Endodermal cell (in vitro differentiated cells): ENCODE measurements at regions not wholly inside any gene's neighbourhood (a gene's known extent, or its start where the extent isn't known, plus 50 kb on each side); places are given as distances from the start of the nearest gene placed in this dataset.

Experiments used
- DNase-seq: peaks from one replicate; pipeline ENCODE4 v3.0.0-alpha.2; 2017
- H3K27ac ChIP-seq: 2 replicates; pipeline ENCODE4 v1.5.1; 2013; ENCODE audit warnings: mild to moderate bottlenecking, low read depth, low read length, moderate library complexity
- H3K27me3 ChIP-seq: 2 replicates; pipeline ENCODE4 v1.6.1; 2013; ENCODE audit warnings: mild to moderate bottlenecking, low read length, moderate library complexity; ENCODE audit not compliant: insufficient read depth, control insufficient read depth, poor library complexity, severe bottlenecking
- H3K36me3 ChIP-seq: 2 replicates; pipeline ENCODE4 v1.7.0; 2013; ENCODE audit warnings: mild to moderate bottlenecking, low read length, moderate library complexity; ENCODE audit not compliant: control insufficient read depth, insufficient read depth
- H3K4me1 ChIP-seq: one replicate; pipeline ENCODE4 v1.7.0; 2013; ENCODE audit warnings: low read length; ENCODE audit not compliant: control insufficient read depth, insufficient read depth
- H3K4me3 ChIP-seq: 2 replicates; pipeline ENCODE4 v1.5.1; 2013; ENCODE audit warnings: mild to moderate bottlenecking, low read length, moderate library complexity
- H3K9ac ChIP-seq: 2 replicates; pipeline ENCODE4 v1.6.1; 2013; ENCODE audit warnings: mild to moderate bottlenecking, low read length, moderate library complexity; ENCODE audit not compliant: poor library complexity, severe bottlenecking; ENCODE audit errors: extremely low read depth
- H3K9me3 ChIP-seq: 2 replicates; pipeline ENCODE4 v1.6.1; 2013; ENCODE audit warnings: mild to moderate bottlenecking, low read length, moderate library complexity; ENCODE audit not compliant: control insufficient read depth
- H3K27ac Mint-ChIP-seq: 2 replicates; pipeline ENCODE4 v1.8.0; 2020; ENCODE audit warnings: mixed read lengths
- H3K27me3 Mint-ChIP-seq: 2 replicates; pipeline ENCODE4 v1.8.0; 2021; ENCODE audit warnings: mild to moderate bottlenecking, mixed read lengths; ENCODE audit not compliant: insufficient read depth
- H3K36me3 Mint-ChIP-seq: 2 replicates; pipeline ENCODE4 v1.8.0; 2020; ENCODE audit warnings: low read depth, mixed read lengths
- H3K4me1 Mint-ChIP-seq: 2 replicates; pipeline ENCODE4 v1.8.0; 2020; ENCODE audit warnings: mixed read lengths
- H3K4me3 Mint-ChIP-seq: 2 replicates; pipeline ENCODE4 v1.8.0; 2020; ENCODE audit warnings: mild to moderate bottlenecking, moderate library complexity, mixed read lengths
- H3K9me3 Mint-ChIP-seq: 2 replicates; pipeline ENCODE4 v1.8.0; 2020; ENCODE audit warnings: mild to moderate bottlenecking, mixed read lengths
- WGBS, 2 experiments: methylation state at CpG; one replicate each; pipeline versions ENCODE4 v1.1.5 to v1.1.7; 2013; ENCODE audit warnings: missing lambda C conversion rate in 2 of 2, mixed read lengths in 1 of 2; ENCODE audit not compliant: insufficient coverage in 1 of 2, insufficient read length in 1 of 2; 5-methylcytosine and 5-hydroxymethylcytosine counted together
- TF ChIP-seq, protein P1 (sequence below): fragments of 200-600 bp; sonication (generic); conservative IDR thresholded peaks from 2 replicates; pipeline ENCODE4 v1.5.0; 2021; ENCODE audit warnings: antibody characterized with exemption, mild to moderate bottlenecking

DNA sequence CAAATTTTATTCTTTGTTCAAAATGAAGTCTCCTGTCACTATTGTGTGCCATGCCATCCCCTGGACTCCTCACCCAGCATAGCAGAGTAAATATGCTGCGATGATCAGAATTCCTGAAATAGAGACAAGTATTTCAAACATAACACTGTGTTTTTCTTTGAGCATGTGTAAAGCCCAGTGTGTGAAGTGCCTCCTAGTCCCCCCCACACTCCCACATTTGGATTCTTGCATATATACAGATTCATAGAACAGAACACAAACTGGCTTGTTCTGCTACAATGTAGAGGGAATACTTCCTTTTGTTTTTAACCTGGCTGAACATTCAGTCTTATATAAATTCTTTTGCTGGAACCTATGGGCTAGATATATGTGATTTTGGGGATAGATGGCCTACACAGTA lies 84.9 kb downstream of the NUDT12 start:
- Histone ChIP-seq H3K4me3 (no peak overlapping the region), H3K27me3 (no peaks in the 10 kb centered on the region), H3K27ac (no peak overlapping the region), H3K9ac (no peak overlapping the region), H3K4me1 (no peaks in the 10 kb centered on the region), H3K9me3 (peaks cover 11% of the 10 kb centered on the region), H3K36me3 (no peaks in the 10 kb centered on the region)
- H3K9me3 Mint-ChIP-seq: no peaks in the 10 kb centered on the region
- H3K4me1 Mint-ChIP-seq: peaks cover 11% of the 10 kb centered on the region
- TF ChIP-seq, protein P1, sequence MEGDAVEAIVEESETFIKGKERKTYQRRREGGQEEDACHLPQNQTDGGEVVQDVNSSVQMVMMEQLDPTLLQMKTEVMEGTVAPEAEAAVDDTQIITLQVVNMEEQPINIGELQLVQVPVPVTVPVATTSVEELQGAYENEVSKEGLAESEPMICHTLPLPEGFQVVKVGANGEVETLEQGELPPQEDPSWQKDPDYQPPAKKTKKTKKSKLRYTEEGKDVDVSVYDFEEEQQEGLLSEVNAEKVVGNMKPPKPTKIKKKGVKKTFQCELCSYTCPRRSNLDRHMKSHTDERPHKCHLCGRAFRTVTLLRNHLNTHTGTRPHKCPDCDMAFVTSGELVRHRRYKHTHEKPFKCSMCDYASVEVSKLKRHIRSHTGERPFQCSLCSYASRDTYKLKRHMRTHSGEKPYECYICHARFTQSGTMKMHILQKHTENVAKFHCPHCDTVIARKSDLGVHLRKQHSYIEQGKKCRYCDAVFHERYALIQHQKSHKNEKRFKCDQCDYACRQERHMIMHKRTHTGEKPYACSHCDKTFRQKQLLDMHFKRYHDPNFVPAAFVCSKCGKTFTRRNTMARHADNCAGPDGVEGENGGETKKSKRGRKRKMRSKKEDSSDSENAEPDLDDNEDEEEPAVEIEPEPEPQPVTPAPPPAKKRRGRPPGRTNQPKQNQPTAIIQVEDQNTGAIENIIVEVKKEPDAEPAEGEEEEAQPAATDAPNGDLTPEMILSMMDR: no peak
- no peak overlapping the region for H3K4me3 Mint-ChIP-seq
- WGBS, 2 experiments: 80 to 94% methylated on average over 1 of the region's 1 CpG
- no peaks in the 10 kb centered on the region for H3K36me3 Mint-ChIP-seq
- H3K27ac Mint-ChIP-seq: no peak overlapping the region
- DNase-seq: no peak
- H3K27me3 Mint-ChIP-seq: no peaks in the 10 kb centered on the region

DNA sequence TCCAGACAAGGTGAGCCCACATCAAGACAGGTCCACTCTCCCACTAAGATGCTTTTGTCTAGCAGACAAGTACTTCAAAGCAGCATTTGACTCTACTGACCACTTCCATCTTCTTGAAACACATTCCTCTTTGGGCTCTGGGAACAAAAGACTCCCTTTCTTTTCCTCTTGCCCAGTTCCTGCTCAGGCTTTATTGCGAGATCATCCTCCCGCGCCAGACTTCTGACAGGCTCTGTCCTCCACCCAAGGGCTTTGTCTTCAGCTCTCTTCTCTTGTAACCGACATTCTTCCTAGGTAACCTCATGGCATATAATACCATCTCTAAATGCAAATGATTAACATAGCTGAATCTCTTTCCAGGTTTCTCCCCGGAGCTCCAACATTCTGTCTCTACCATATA lies 85.8 kb downstream of the NUDT12 start:
- 83 to 93% methylated on average over 5 of the region's 5 CpGs for WGBS, 2 experiments
- no peak for DNase-seq
- H3K9ac ChIP-seq: no peak overlapping the region
- TF ChIP-seq, protein P1: no peak
- H3K36me3 ChIP-seq: no peaks in the 10 kb centered on the region
- H3K4me3 ChIP-seq: no peak overlapping the region
- no peak overlapping the region for H3K27ac ChIP-seq
- no peaks in the 10 kb centered on the region for H3K27me3 ChIP-seq
- Mint-ChIP-seq H3K36me3 (no peaks in the 10 kb centered on the region), H3K27me3 (no peaks in the 10 kb centered on the region), H3K4me1 (peaks cover 11% of the 10 kb centered on the region), H3K4me3 (no peak overlapping the region), H3K9me3 (no peaks in the 10 kb centered on the region), H3K27ac (no peak overlapping the region)
- no peaks in the 10 kb centered on the region for H3K4me1 ChIP-seq
- peaks cover 11% of the 10 kb centered on the region for H3K9me3 ChIP-seq

DNA sequence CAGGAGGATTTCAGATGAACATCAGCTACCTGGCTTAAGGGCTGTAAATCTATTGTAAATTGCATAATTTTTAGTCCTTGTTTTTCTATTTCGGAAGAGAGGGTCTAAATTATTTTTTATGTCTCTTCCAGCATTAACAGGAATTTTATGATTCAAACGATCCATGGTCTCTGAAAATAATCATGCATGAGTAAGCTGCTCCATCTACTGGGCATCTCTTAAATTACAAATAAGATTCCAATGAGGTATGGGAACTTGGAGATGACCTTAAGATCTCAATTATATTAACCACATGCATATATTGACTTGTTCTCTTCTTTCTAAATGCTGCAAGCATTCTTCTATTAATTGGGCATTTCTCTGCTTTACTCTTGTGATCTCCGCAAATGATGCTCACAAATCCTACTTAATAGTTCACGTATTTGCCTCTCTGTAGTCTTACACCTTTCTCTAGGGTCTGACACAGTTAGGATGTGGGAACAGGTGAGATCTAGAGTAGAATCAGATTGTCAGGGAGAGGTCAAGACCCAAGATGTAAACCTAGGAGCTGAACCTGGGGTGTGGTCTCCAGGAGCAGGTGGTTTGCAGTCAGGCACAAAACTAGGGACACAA lies 86.9 kb downstream of the NUDT12 start:
- no peak for DNase-seq
- no peak overlapping the region for H3K4me3 Mint-ChIP-seq
- Histone ChIP-seq H3K4me3 (no peak overlapping the region), H3K36me3 (no peaks in the 10 kb centered on the region), H3K27ac (no peak overlapping the region), H3K27me3 (no peaks in the 10 kb centered on the region), H3K4me1 (no peaks in the 10 kb centered on the region), H3K9ac (no peak overlapping the region), H3K9me3 (peaks cover 11% of the 10 kb centered on the region)
- H3K36me3 Mint-ChIP-seq: no peaks in the 10 kb centered on the region
- TF ChIP-seq, protein P1: peak; percentile 84
- H3K27me3 Mint-ChIP-seq: no peaks in the 10 kb centered on the region
- WGBS, 2 experiments: 0 to 51% methylated on average over 1 to 4 of the region's 4 CpGs
- no peaks in the 10 kb centered on the region for H3K9me3 Mint-ChIP-seq
- peaks cover 3% of the 10 kb centered on the region for H3K4me1 Mint-ChIP-seq
- no peak overlapping the region for H3K27ac Mint-ChIP-seq
